Uterus (tissue), 3 donors: ENCODE measurements at regions not wholly inside any gene's neighbourhood (a gene's known extent, or its start where the extent isn't known, plus 50 kb on each side); places are given as distances from the start of the nearest gene placed in this dataset.

Experiments
- DNase-seq, 2 donors: peaks; one replicate each; pipeline ENCODE4 v3.0.0-alpha.2; 2019 to 2020
- H3K27ac ChIP-seq, 2 donors: fragments of 200-600 bp; sonication (generic); 1 replicate in 1 of 2; 2 replicates in 1 of 2; pipeline ENCODE4 v1.5.1; 2016 to 2018
- H3K27me3 ChIP-seq, 2 donors: fragments of 200-600 bp; sonication (generic); one replicate each; pipeline ENCODE4 v1.5.1; 2018 to 2019; ENCODE audit warnings: control low read depth in 1 of 2
- H3K36me3 ChIP-seq, 2 donors: fragments of 200-600 bp; sonication (generic); one replicate each; pipeline ENCODE4 v1.5.1; 2019; ENCODE audit warnings: control low read depth in 1 of 2
- H3K4me1 ChIP-seq, 2 donors: fragments of 200-600 bp; sonication (generic); one replicate each; pipeline ENCODE4 v1.5.1; 2018 to 2019; ENCODE audit warnings: control low read depth in 1 of 2
- H3K4me3 ChIP-seq, 2 donors: fragments of 200-600 bp; sonication (generic); 1 replicate in 1 of 2; 2 replicates in 1 of 2; pipeline ENCODE4 v1.5.1; 2018 to 2019; ENCODE audit warnings: mild to moderate bottlenecking in 1 of 2
- H3K9me3 ChIP-seq, 2 donors: fragments of 200-600 bp; sonication (generic); one replicate each; pipeline ENCODE4 v1.5.1; 2019; ENCODE audit warnings: control low read depth in 1 of 2
- CTCF ChIP-seq, 4 experiments: fragments of 200-600 bp in 2 of 4; fragments of 450-650 bp in 2 of 4; sonication (generic) in 2 of 4; IDR thresholded peaks; one replicate each; pipeline ENCODE4 v1.5.1; 2016 to 2019; ENCODE audit warnings: antibody characterized with exemption in 4 of 4, mild to moderate bottlenecking in 2 of 4, moderate library complexity in 1 of 4
- POLR2A ChIP-seq, 2 donors: fragments of 450-650 bp; IDR thresholded peaks; one replicate each; pipeline ENCODE4 v1.6.1; 2016; ENCODE audit warnings: antibody characterized with exemption in 2 of 2, mild to moderate bottlenecking in 1 of 2, moderate library complexity in 1 of 2
- intact Hi-C: fragments of 100-400 bp; cut with DNase I; formaldehyde crosslinking; loops from one replicate; pipeline ENCODE4 v1.15.1; 2023; ENCODE audit warnings: low total_unique reads
- donor health status: DM: yes; HTN: yes; CAD: no.

GRCh38 chr4:171433674-171434073 lies 379.5 kb upstream of the GALNTL6 start:
- Histone ChIP-seq H3K9me3 (peaks cover 0 to 3% of the 10 kb centered on the region in 2 donors), H3K27me3 (no peaks in the 10 kb centered on the region), H3K36me3 (no peaks in the 10 kb centered on the region), H3K27ac (no peak overlapping the region), H3K4me1 (no peaks in the 10 kb centered on the region), H3K4me3 (no peak overlapping the region)
- no peak for DNase-seq
- intact Hi-C loops = no loop called here
- TF ChIP-seq POLR2A (IDR thresholded peaks at IDR 0.05) (no peak), CTCF (IDR thresholded peaks at IDR 0.05) (no peak)

- Histone ChIP-seq H3K4me3 (no peak overlapping the region), H3K4me1 (no peaks in the 10 kb centered on the region), H3K27me3 (no peaks in the 10 kb centered on the region), H3K27ac (no peak overlapping the region), H3K36me3 (no peaks in the 10 kb centered on the region), H3K9me3 (peaks cover 0 to 3% of the 10 kb centered on the region in 2 donors)
- intact Hi-C loops = no loop called here
- no peak for DNase-seq
- no peak for TF ChIP-seq POLR2A (IDR thresholded peaks at IDR 0.05)
Measured at GRCh38 chr4:171432536-171432935, 380.7 kb upstream of the GALNTL6 start.

- no peak for DNase-seq
- no peaks in the 10 kb centered on the region for H3K9me3 ChIP-seq
- H3K36me3 ChIP-seq = no peaks in the 10 kb centered on the region
- H3K4me1 ChIP-seq = no peaks in the 10 kb centered on the region
- no peaks in the 10 kb centered on the region for H3K27me3 ChIP-seq
- TF ChIP-seq CTCF (IDR thresholded peaks at IDR 0.05) (no peak), POLR2A (IDR thresholded peaks at IDR 0.05) (no peak)
- H3K4me3 ChIP-seq = no peak overlapping the region
- intact Hi-C loops = no loop called here
- H3K27ac ChIP-seq = no peak overlapping the region
Measured at GRCh38 chr4:171430495-171430894, 382.7 kb upstream of the GALNTL6 start.

GRCh38 chr4:171397175-171397574 lies 416.0 kb upstream of the GALNTL6 start:
- Histone ChIP-seq H3K9me3 (no peaks in the 10 kb centered on the region), H3K27me3 (no peaks in the 10 kb centered on the region), H3K4me1 (no peaks in the 10 kb centered on the region), H3K36me3 (no peaks in the 10 kb centered on the region), H3K4me3 (no peak overlapping the region), H3K27ac (no peak overlapping the region)
- intact Hi-C loops = no loop called here
- no peak for DNase-seq
- TF ChIP-seq CTCF (IDR thresholded peaks at IDR 0.05) = no peak
- TF ChIP-seq POLR2A (IDR thresholded peaks at IDR 0.05) = no peak

GRCh38 chr4:171390626-171391025 lies 422.6 kb upstream of the GALNTL6 start:
- no peak for DNase-seq
- H3K27ac ChIP-seq = no peak overlapping the region
- no peaks in the 10 kb centered on the region for H3K4me1 ChIP-seq
- H3K36me3 ChIP-seq = no peaks in the 10 kb centered on the region
- no peaks in the 10 kb centered on the region for H3K9me3 ChIP-seq
- TF ChIP-seq POLR2A (IDR thresholded peaks at IDR 0.05) (no peak), CTCF (IDR thresholded peaks at IDR 0.05) (no peak)
- H3K4me3 ChIP-seq = no peak overlapping the region
- H3K27me3 ChIP-seq = no peaks in the 10 kb centered on the region
- intact Hi-C loops = no loop called here

- H3K4me1 ChIP-seq = no peaks in the 10 kb centered on the region
- no peak overlapping the region for H3K27ac ChIP-seq
- H3K27me3 ChIP-seq = no peaks in the 10 kb centered on the region
- H3K9me3 ChIP-seq = no peaks in the 10 kb centered on the region
- H3K4me3 ChIP-seq = no peak overlapping the region
- no peak for TF ChIP-seq CTCF (IDR thresholded peaks at IDR 0.05)
- TF ChIP-seq POLR2A (IDR thresholded peaks at IDR 0.05) = no peak
- DNase-seq = no peak
- no peaks in the 10 kb centered on the region for H3K36me3 ChIP-seq
- intact Hi-C loops = no loop called here
Measured at GRCh38 chr4:171378323-171378722, 434.9 kb upstream of the GALNTL6 start.
